ENCODE measurements at regions not wholly inside any gene's neighbourhood (a gene's known extent, or its start where the extent isn't known, plus 50 kb on each side); places are given as distances from the start of the nearest gene placed in this dataset.

DNA sequence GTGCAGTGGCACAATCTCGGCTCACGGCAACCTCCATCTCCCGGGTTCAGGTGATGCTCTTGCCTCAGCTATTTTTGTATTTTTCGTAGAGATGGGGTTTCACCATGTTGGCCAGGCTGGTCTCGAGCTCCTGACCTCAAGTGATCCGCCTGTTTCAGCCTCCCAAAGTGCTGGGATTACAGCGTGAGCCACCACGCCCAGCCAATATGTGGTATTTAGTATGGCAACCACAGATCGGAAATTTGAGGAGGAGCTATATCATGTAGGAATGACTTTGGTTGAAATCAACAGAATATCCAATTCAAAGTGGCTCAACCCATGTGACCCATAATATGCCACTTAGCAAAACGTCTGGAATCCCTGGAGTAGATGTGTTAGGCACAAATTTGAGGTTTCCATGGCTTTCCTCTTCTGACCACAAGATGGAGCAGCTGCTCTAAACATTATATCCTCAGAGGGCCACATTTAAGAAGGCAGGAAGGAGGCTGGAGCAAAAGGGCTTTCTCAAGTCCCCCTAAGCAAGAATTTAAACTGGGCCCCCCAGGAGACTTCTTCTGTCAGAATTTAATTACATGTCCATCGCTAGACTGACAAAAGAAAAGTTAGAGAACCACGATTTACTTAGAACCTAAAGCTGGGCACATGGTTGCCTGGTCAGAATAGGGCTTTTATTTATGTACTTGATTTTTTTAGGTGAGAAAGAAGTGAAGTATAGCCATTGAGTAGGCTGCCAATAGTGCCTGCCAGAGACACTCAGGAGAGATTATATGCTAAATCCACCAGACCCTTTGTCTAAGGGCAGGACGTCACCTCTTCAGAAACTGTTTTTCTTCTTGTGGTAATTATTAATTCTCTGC is 49.6 kb upstream of the ITSN2 start (continued):
- no peak for TF ChIP-seq UBTF (IDR thresholded peaks at IDR 0.05; ENCODE audit: borderline replicate concordance in 1 of 2, low read depth in 2 of 2, low read length in 2 of 2)
- no peak for TF ChIP-seq MEIS2 (IDR thresholded peaks at IDR 0.05; ENCODE audit: partially characterized antibody)
- TF ChIP-seq ZNF316 (IDR thresholded peaks at IDR 0.05), result no peak
- no peak for TF ChIP-seq CBFB (CRISPR knock-in tag; IDR thresholded peaks at IDR 0.05)
- peak; percentile 82 for TF ChIP-seq DEAF1 (CRISPR knock-in tag; IDR thresholded peaks at IDR 0.05)
- TF ChIP-seq CC2D1A (IDR thresholded peaks at IDR 0.05), result peak; percentile 48; the same call in 1 of the 2 replicates

Data from K562 (cell line).